HG03575 (cell line): ENCODE measurements at regions not wholly inside any gene's neighbourhood (a gene's known extent, or its start where the extent isn't known, plus 50 kb on each side); places are given as distances from the start of the nearest gene placed in this dataset.
"Not testable (repeated sequence)": the region's sequence is repeated elsewhere in the genome, so short reads cannot be mapped to it uniquely, and the experiment has no call there.

ENCODE experiments used
- ATAC-seq: cut with Tn5 transposase; IDR thresholded peaks from one replicate; pipeline ENCODE4 v1.9.1; 2021; ENCODE audit not compliant: unreplicated experiment, insufficient number of reproducible peaks, low FRiP score; ENCODE audit errors: extremely low read depth

DNA sequence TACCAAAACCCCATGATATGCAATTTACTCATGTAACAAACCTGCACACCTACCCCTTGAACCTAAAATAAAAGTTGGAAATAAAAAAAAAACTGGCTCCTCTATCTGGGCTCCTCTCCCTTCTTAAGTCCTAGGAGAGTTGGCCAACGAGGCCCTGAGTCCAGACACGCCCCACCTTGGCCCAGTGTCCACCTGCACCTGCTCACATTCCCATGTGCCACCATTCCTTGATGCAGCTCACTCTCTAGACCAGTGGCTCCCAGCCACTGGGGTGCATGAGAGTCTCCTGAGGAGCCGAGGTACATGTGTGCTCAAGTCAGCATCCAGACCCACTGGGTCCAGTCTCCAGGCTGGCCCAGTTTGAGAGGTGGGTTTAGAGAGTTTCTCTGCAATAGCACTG is 157.4 kb downstream of the BCL2L11 start:
- ATAC-seq: not testable (repeated sequence)

DNA sequence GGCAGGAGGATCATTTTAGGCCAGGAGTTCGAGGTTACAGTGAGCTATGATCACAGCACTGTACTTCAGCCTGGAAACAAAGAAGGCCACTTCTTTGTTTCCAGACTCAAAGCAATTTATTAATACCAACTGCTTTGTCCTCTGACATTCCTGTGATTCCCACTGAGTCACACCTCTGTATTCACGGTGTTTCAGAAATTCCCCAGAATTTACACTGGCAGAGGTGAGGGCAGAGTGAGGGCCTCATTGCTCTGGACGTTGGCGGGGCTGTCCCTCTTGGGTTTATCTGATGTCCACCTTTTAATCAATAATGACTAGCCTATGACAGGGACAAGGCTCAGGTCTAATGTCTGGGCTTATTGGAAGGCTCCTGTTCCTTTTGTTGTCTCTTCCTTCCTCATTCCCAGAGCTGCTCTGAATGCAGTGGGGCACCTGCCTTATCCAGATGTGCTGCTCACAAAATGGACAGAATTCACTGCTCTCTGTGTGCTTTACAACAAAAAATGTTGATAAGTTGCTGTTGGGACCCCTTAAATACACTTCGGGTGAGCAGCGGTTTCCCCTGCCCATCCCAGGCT is 160.1 kb downstream of the BCL2L11 start:
- ATAC-seq: not testable (repeated sequence)

DNA sequence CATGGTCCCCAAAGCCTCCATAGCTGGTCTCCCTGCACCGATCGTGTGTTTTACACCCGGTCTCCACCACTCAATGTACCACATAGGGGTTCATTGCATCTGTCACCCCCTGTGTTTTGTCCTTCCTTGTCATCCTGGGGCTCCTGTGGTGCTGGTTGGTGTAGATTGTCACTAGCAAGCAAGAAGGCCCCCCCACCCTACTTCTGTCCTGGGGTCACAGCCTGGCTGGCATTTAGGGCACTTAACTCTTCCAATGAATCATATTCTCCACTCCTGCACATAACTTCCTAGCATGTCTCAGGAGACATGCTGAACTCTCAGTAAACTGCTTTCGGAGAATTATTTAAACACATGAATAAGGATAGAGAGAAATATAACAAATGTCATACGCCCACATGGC is 161.4 kb downstream of the BCL2L11 start:
- ATAC-seq: not testable (repeated sequence)

DNA sequence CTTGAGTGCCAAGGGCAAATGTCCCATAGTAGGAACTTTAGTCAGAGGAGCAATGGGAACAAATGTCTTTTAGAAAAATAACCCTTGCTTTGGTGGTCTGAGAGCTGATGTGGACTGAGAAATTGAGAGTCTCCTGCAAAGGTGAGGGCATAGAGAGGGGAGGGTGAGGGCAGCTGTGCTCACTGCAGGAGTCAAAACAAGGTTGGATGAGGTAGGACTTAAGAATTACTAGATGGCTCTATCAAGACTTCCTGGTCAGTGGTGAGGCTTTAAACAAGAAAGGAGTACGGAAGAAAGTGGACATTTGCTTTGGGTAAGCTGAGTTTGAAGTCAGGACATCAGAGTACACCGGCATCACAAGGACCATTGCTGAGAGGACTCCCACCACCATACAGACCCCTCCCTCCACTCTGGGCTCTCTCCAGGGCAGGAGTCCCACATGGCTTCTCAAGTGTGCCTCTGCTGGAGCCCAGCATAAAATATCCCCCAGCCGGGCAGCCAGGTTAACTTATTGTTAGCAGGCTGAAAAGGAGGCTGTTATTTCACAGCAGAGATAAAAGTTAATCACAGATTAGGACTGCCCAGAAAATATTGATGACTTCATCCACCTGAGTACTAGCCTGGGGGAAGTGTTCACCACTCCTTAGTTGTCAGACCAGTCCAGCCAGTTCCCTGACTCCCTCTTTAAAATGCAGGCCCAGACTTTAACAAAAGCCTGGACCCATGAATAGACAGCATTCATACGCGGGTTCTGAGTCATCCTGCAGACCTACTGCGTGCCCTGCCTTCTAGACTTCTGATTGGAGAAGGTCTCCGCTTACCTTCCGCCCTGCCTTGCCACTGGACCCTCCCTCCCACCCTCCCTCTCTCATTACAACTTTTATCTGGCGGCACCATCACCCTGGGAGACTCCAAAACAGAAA is 167.2 kb downstream of the BCL2L11 start:
- ATAC-seq: not testable (repeated sequence)

DNA sequence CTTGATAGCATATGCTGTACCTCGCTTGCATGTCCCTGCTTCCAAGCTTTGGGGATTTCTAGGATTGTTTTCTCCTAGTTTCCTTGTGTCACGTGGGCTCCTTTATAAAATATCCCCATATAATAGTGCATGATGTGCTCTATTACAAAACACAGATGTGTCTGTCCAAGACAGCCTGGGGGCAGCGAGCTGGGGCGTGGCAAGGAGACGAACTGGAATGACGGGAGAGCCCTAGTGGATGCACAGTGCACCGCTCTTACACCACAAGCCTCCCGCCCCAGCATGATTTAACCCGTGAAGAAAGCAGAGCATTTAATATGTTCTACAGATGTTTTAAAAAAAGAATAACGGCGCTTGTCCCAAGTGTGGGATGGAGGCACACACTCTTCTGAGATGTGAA is 169.7 kb downstream of the BCL2L11 start:
- not testable (repeated sequence) for ATAC-seq

DNA sequence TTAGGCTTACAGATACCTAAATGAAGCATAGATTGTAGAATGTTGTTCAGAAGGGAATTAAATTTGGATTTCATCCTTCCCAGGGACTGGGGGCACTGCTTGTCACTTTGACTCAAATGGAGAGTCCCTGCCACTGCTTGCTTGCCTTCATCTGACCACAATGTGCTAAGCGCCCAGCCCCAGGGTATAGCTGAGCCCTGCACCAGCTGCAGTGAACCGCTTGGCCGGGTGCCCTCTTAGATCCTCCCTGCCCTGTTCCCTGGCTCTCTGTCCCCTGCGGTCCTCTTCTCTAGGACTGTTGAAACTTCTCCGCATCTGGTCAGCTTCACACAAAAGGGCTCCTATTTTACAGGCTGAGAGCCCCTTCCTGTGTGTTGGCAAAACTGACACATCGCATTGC is 170.9 kb downstream of the BCL2L11 start:
- not testable (repeated sequence) for ATAC-seq

DNA sequence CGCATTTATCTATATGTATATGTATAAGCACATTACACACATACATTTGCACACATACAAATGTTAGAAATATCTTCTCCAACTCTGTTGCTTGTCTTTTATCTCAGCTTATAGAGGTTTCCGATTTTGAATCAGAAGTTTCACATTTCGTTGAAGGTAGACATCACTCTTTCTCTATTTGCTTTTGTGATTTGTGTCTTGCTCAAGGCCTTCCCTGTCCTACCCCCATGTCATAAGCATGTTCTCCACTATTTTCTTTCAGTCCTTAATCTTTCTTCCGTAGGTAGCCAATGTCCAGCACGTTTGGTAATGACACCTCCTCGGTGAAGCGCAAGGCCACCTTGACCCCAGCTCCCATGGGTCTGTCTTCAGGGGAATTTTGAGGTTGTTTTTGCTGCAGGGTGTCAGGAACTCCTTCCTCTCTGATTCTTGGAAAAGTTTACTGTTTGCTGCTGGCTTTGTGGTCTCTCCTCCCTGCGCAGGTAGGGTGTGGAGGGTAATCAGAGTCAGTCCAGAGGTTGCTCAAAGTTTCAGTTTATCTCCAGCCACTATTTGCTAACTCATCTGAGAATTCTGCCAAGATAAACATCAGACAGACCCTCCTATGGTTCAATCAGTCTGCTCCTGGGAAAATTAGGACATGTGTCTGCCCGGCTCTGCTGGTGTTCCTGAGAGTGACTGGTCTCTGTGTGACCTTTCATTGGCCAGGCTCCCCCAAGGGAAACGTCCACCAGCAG is 171.7 kb downstream of the BCL2L11 start:
- ATAC-seq: not testable (repeated sequence)

DNA sequence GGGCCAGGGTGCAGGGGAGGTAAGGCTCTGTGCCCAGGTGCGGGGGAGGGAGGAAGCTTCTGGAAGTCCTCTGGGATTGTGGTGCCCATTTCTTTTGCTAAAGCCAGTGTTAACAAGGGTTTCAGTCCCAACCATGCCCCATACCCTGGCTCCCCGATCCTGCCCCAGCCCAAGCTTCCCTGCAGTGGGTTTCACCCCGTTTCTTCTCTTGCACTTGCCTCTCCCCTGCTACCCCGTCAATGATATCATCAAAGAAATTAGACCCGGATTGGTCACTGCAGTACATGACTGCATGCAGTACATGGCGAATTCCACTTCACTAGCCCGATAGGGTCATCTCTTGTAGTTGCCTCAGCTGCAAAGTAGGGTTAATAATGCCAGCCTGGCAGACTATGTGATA is 174.0 kb downstream of the BCL2L11 start:
- not testable (repeated sequence) for ATAC-seq

DNA sequence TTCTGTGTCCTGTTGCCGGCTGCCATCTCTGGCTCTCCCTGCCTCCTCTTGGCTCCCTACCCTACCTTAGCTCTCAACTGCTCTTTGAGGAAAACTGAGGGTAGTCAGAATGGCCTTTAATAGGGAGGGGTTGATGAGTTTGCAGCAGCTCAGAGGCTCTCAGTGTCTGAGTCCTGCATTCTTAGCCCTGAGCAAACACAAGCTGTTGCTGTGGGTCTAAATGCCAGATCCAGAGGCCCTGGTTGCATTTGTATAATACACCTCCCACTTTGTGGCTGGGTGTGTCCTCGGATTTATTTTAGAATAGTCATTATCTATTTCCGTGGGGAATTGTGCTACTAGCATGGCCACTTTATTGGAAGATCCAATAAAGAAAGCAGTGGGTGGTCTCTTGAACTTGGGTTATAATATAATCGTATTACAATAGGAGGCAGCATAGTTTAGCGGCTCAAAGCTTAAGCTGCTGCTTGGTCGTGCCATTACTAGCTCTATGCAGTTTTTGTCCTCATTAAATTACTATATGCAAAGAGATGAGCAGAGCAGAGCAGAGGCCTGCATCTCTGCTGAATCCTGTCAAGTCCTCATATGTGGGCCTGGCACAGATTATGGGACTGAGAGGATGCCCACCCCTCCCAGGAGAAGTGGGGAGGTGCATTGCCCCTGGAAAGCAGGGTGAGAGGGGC is 175.5 kb downstream of the BCL2L11 start:
- ATAC-seq: not testable (repeated sequence)

DNA sequence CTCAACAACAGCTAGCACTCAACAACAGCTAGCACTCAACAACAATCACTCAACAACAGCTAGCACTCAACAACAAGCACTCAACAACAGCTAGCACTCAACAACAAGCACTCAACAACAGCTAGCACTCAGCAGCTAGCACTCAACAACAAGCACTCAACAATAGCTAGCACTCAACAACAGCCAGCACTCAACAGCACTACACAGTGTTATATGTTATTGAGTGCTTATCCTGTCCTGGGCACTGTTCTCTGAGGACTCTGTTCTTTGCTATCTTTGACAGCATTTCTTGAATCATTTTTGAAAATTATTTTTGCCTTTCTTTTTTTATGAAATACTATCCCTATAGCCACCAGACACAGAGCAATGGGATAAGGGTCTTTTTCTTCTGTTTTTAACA is 176.4 kb downstream of the BCL2L11 start:
- not testable (repeated sequence) for ATAC-seq

DNA sequence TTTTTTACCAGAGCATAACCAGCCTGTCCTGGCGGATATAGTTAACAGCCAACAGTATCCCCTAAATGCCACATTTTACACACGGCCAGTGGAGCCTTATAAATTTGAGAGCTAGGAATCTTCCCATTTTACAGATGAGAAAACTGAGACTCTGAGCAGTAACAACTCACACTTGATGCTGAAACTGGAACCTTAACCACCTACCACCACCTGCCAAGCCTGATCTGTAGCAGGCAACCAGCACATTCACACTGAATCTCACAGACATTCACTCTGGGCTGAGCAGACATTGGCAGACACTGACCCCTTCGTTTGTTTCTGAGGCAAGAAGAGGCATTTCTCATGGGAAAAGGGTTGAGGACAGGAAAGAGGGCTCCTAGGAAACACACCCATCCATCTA is 178.2 kb downstream of the BCL2L11 start:
- not testable (repeated sequence) for ATAC-seq

DNA sequence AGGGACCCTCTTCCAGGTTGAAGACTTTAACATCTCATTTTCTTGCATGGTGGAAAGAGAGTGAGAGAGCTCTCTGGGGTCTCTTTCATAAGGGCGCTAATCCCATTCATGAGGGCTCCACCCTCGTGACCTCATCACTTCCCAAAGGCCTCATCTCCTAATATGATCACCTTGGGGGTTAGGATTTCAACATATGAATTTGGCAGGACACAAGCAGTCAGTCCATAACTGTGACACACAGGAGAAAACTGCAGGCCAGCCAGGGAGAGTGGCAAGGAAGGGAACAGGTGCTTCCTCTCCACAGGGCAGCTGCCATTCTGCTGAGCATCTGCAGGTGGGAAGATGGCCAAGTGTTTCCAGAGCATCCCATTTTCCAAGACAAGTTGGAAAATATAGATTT is 178.9 kb downstream of the BCL2L11 start:
- ATAC-seq: not testable (repeated sequence)

DNA sequence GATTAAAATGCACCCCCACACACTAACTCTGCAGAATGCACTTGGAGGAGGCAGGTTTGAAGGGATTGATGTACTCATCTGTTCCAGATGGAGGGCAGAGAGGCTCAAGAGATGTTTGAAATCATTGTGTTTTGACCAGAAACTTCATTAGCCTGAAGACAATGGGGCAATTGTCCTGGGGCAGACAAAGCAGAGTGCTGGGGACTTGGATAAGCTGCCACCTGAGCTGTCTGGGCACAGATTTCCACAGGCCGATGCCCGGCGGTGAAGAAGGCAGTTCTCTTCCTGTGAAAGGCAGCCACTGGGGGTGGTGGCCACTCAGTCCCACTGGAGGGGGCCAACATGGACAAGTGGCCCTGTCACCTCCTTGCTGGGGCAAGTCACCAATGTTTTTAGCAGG is 181.0 kb downstream of the BCL2L11 start:
- not testable (repeated sequence) for ATAC-seq

DNA sequence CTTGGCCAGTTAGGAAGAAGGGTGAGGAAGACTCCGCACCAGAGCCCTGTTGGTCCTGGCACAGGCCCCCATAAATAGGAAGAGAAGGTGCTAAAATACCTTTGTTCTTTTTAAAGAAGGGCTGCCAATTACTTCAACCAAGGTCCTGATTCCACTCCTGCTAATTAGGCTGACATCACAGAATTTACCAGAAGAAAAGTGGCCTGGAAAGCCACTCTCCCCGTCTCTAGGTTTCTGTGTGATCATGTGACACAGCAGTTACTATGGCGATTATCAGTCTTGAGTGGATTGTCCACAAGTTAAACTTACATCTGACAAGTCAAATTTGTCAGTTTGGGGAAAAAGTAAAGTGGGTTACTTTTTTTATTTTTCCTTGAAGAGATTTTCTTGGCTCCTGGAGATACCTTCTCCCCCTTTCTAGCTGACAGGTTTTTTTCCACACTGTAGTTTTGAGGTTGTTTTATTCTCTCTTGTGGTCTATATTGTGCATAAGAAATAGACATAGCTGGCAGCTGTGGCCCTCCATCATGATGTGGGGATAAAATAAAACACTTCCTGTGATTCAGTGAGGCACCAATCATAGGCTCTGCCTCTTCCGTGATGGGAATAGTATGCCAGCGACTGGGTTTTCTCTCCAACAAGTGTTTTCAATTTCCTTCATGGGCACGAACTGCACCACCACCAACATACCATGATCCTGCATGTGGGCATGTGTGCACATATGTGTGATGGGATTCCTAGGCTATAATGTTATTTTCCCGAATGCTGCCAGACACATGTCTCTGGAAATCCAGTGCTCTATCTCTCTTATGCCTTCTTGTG is 181.9 kb downstream of the BCL2L11 start:
- not testable (repeated sequence) for ATAC-seq

DNA sequence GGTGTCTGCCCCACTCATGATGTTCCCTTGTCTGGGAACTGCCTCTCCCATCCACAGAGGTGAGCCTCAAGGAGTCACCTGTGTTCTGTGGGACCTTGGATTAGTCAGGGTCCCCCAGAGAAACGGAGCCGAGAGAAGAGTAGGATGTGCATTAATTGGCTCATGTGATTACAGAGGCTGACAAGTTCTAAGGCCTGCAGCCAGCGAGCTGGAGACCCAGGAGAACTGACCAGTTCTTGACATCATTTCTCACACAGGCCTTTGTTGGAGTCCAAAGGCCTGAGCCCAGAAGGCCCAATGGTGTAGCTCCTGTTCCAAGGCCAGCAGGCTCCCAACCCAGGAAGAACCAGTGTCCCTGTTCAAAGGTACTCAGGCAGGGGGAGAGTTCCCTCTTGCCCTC is 186.6 kb downstream of the BCL2L11 start:
- not testable (repeated sequence) for ATAC-seq

DNA sequence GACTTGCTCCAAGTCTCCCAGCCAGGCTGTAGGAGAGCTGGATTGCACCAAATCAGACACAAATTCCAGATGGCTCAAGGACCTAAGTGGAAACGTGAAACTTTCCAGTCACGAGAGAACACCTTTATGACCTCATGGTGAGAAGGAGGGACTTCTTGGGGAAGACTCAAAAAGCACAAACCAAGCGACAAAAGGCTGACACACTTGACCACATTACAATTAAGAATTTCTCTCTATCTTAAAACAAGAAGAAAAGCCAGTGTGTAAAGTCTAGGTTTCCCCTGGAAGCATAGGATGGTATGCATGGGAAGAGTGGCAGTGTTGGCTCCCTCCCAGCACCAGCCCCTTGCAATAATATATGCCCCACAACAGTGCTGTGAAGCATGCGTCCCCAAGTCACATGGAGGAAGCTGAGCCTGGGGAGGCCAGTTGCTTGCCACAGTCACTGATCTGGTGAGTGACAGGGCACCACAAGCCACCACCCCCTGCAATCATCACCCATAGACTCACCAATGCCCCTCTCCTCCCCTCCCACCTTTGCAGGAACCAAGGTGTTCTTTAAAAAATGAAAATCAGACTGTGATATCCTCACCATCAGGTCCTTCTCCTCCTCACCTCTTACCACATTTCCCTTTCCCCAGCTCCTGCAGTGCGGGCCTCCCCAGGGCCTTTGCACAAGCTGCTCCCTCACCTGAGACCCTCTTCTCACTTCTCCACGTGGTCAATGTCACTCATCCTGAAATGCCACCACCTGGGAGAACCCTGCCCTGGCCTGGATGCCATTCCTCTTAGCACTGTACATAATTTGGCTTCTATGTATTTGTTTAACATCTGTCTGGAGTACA is 188.7 kb downstream of the BCL2L11 start:
- not testable (repeated sequence) for ATAC-seq

DNA sequence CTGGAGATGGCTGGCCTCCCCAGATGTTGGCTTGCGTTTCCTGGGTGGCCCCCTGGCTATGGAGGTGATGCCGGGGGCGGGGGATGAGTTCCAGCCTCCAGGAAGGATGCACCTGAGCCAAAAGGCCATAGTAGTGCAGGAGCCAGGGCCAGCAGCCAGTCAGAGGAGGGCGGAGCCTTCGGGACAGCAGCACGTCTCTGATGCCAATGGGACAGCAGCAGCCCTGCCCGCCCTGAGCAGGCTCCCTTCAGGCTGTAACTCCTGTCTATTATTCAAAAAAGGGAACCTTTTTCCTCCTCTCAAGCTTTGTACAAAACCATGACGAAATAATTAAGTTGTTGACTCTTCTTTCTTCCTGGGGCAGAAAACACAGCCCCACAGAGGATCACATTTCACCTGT is 189.7 kb downstream of the BCL2L11 start:
- not testable (repeated sequence) for ATAC-seq
